H1 (cell line): ENCODE measurements at regions not wholly inside any gene's neighbourhood (a gene's known extent, or its start where the extent isn't known, plus 50 kb on each side); places are given as distances from the start of the nearest gene placed in this dataset.

Experiments
- CTCF ChIA-PET: fragments of 300-600 bp; sonication (Branson Sonifier 250); formaldehyde crosslinking; loops from one replicate; lab custom pipeline; 2021; ENCODE audit not compliant: partially characterized antibody; lab: Charles Lee
- POLR2A ChIA-PET: fragments of 300-600 bp; sonication (Branson Sonifier 250); formaldehyde crosslinking; loops from one replicate; lab custom pipeline; 2021; ENCODE audit warnings: inconsistent platforms; ENCODE audit not compliant: partially characterized antibody; lab: Charles Lee
- DNase-seq, 2 experiments: peaks; one replicate each; pipeline versions ENCODE4 v3.0.0 to v3.0.0-alpha.2; 2010 to 2022; ENCODE audit warnings: low spot score in 2 of 2, low read depth in 1 of 2, mixed read lengths in 1 of 2
- FAIRE-seq: peaks from 2 replicates; lab custom pipeline; 2011; peaks lifted over from hg19 to GRCh38; lab: Jason Lieb, UNC
- H2AFZ ChIP-seq: 2 replicates; pipeline ENCODE4 v1.8.1; 2012; ENCODE audit warnings: low read length, inconsistent platforms
- H2AK5ac ChIP-seq: 2 replicates; pipeline ENCODE4 v1.6.1; 2013; ENCODE audit warnings: low read depth, low read length
- H2BK120ac ChIP-seq: replicated peaks from 2 replicates; pipeline ENCODE3; 2013; ENCODE audit warnings: low read depth, low read length, inconsistent platforms
- H2BK12ac ChIP-seq: 2 replicates; pipeline ENCODE4 v1.6.1; 2013; ENCODE audit warnings: low read depth, low read length
- H2BK15ac ChIP-seq: 2 replicates; pipeline ENCODE4 v1.6.1; 2013; ENCODE audit warnings: low read length
- H2BK20ac ChIP-seq: 2 replicates; pipeline ENCODE4 v1.6.1; 2013; ENCODE audit warnings: low read length
- H2BK5ac ChIP-seq: 2 replicates; pipeline ENCODE4 v1.6.1; 2013; ENCODE audit warnings: low read depth, low read length
- H3K14ac ChIP-seq: 2 replicates; pipeline ENCODE4 v1.6.1; 2013; ENCODE audit warnings: inconsistent platforms; ENCODE audit not compliant: insufficient read length
- H3K18ac ChIP-seq: 2 replicates; pipeline ENCODE4 v1.6.1; 2013; ENCODE audit warnings: low read length; ENCODE audit errors: extremely low read depth
- H3K23ac ChIP-seq: 2 replicates; pipeline ENCODE4 v1.6.1; 2013; ENCODE audit warnings: inconsistent platforms; ENCODE audit not compliant: insufficient read length
- H3K23me2 ChIP-seq: 2 replicates; pipeline ENCODE4 v1.6.1; 2013; ENCODE audit warnings: low read depth, low read length
- H3K27ac ChIP-seq: 2 replicates; pipeline ENCODE4 v1.6.1; 2011; ENCODE audit warnings: low read depth, low read length, inconsistent platforms
- H3K27me3 ChIP-seq, 4 experiments: replicated peaks in 1 of 4; 1 replicate in 1 of 4; 2 replicates in 3 of 4; pipeline versions ENCODE4 v1.6.1 to v1.8.1; 2011 to 2013; ENCODE audit warnings: low read length in 3 of 4, mild to moderate bottlenecking in 3 of 4, inconsistent platforms in 2 of 4, mixed read lengths in 2 of 4, moderate library complexity in 1 of 4; ENCODE audit not compliant: control insufficient read depth in 3 of 4, insufficient read depth in 3 of 4; ENCODE audit errors: extremely low read depth in 1 of 4
- H3K36me3 ChIP-seq, 4 experiments: 2 replicates each; pipeline versions ENCODE4 v1.6.1 to v1.8.1; 2011 to 2013; ENCODE audit warnings: mild to moderate bottlenecking in 4 of 4, low read length in 3 of 4, moderate library complexity in 2 of 4, control low read depth in 1 of 4, inconsistent platforms in 1 of 4; ENCODE audit not compliant: insufficient read depth in 4 of 4, control insufficient read depth in 2 of 4
- H3K4ac ChIP-seq: replicated peaks from 2 replicates; pipeline ENCODE3; 2013; ENCODE audit warnings: low read length, low read depth, mixed read lengths, inconsistent platforms; ENCODE audit not compliant: insufficient read length
- H3K4me1 ChIP-seq, 4 experiments: replicated peaks in 1 of 4; 1 replicate in 1 of 4; 2 replicates in 3 of 4; pipeline versions ENCODE4 v1.6.1 to v1.8.1; 2011 to 2013; ENCODE audit warnings: low read length in 3 of 4, inconsistent platforms in 2 of 4, mixed read lengths in 1 of 4; ENCODE audit not compliant: insufficient read depth in 4 of 4, control insufficient read depth in 3 of 4
- H3K4me2 ChIP-seq, 2 experiments: 2 replicates each; pipeline versions ENCODE4 v1.6.1 to v1.8.1; 2011 to 2013; ENCODE audit warnings: low read depth in 2 of 2, low read length in 2 of 2, control low read depth in 1 of 2, inconsistent platforms in 1 of 2, mild to moderate bottlenecking in 1 of 2; ENCODE audit not compliant: insufficient read depth in 1 of 2
- H3K4me3 ChIP-seq, 4 experiments: fragments of 200-600, 300-600 bp in 1 of 4; sonication (generic), shearing (Covaris generic), sonication (Bioruptor Twin) in 1 of 4; 2 replicates each; pipeline versions ENCODE4 v1.5.1 to v1.8.1; 2011 to 2016; ENCODE audit warnings: low read length in 4 of 4, low read depth in 3 of 4, control low read depth in 2 of 4, inconsistent platforms in 2 of 4, mild to moderate bottlenecking in 2 of 4, mixed read lengths in 1 of 4, moderate library complexity in 1 of 4; ENCODE audit not compliant: insufficient read depth in 2 of 4; ENCODE audit errors: extremely low read depth in 1 of 4
- H3K56ac ChIP-seq: replicated peaks from 2 replicates; pipeline ENCODE3; 2013; ENCODE audit warnings: low read depth, mild to moderate bottlenecking, mixed read lengths, low read length, inconsistent platforms; ENCODE audit not compliant: insufficient read length
- H3K79me1 ChIP-seq: 2 replicates; pipeline ENCODE4 v1.6.1; 2013; ENCODE audit warnings: low read depth, low read length, control low read depth
- H3K79me2 ChIP-seq, 2 experiments: 2 replicates each; pipeline versions ENCODE4 v1.6.1 to v1.8.1; 2012 to 2013; ENCODE audit warnings: low read length in 2 of 2, mild to moderate bottlenecking in 2 of 2, inconsistent platforms in 1 of 2; ENCODE audit not compliant: insufficient read depth in 2 of 2, control insufficient read depth in 1 of 2
- H3K9ac ChIP-seq, 4 experiments: replicated peaks in 1 of 4; 1 replicate in 1 of 4; 2 replicates in 3 of 4; pipeline versions ENCODE4 v1.6.1 to v1.8.1; 2011 to 2013; ENCODE audit warnings: low read depth in 3 of 4, low read length in 3 of 4, control low read depth in 2 of 4, mild to moderate bottlenecking in 2 of 4, moderate library complexity in 2 of 4, inconsistent platforms in 1 of 4; ENCODE audit errors: extremely low read depth in 1 of 4
- H3K9me3 ChIP-seq, 2 experiments: 2 replicates each; pipeline versions ENCODE4 v1.6.1 to v1.8.1; 2012 to 2013; ENCODE audit warnings: mild to moderate bottlenecking in 2 of 2, moderate library complexity in 2 of 2, control low read depth in 1 of 2, inconsistent platforms in 1 of 2, low read depth in 1 of 2, low read length in 1 of 2, mixed read lengths in 1 of 2; ENCODE audit not compliant: insufficient read depth in 2 of 2
- H4K20me1 ChIP-seq, 2 experiments: replicated peaks in 1 of 2; 2 replicates each; pipeline versions ENCODE3 to v1.8.1; 2011 to 2013; ENCODE audit warnings: inconsistent platforms in 2 of 2, low read length in 2 of 2, mild to moderate bottlenecking in 1 of 2; ENCODE audit not compliant: insufficient read depth in 2 of 2, control insufficient read depth in 1 of 2
- H4K5ac ChIP-seq: 2 replicates; pipeline ENCODE4 v1.6.1; 2013; ENCODE audit warnings: low read length, low read depth, mixed read lengths, inconsistent platforms; ENCODE audit not compliant: insufficient read length
- H4K8ac ChIP-seq: 2 replicates; pipeline ENCODE4 v1.8.0; 2013; ENCODE audit warnings: mild to moderate bottlenecking, moderate library complexity, low read length, inconsistent platforms; ENCODE audit not compliant: insufficient read depth; ENCODE audit errors: extremely low read depth
- H4K91ac ChIP-seq: replicated peaks from 2 replicates; pipeline ENCODE3; 2013; ENCODE audit warnings: low read length, mixed read lengths, inconsistent platforms; ENCODE audit not compliant: insufficient read length
- EZH2 ChIP-seq: fragments of 200-600 bp; sonication (generic); IDR thresholded peaks from 2 replicates; pipeline ENCODE4 v1.7.1; 2012; ENCODE audit warnings: low read depth, mild to moderate bottlenecking, moderate library complexity, low read length, inconsistent platforms; ENCODE audit not compliant: severe bottlenecking
- FOSL1 ChIP-seq: IDR thresholded peaks from 2 replicates; pipeline ENCODE4 v1.6.1; 2011; ENCODE audit warnings: mild to moderate bottlenecking, low read depth, low read length, moderate library complexity; ENCODE audit not compliant: insufficient read depth
- JUND ChIP-seq: IDR thresholded peaks from 2 replicates; pipeline ENCODE4 v1.6.1; 2011; ENCODE audit warnings: mild to moderate bottlenecking, improper control_type of control experiment, low read length
- POLR2A ChIP-seq, 2 experiments: IDR thresholded peaks; 1 replicate in 1 of 2; 2 replicates in 1 of 2; pipeline ENCODE4 v1.6.1; 2011; ENCODE audit warnings: low read depth in 2 of 2, low read length in 2 of 2, mild to moderate bottlenecking in 2 of 2; ENCODE audit errors: control extremely low read depth in 1 of 2
- SIN3A ChIP-seq, 2 experiments: IDR thresholded peaks in 1 of 2; conservative IDR thresholded peaks in 1 of 2; 2 replicates each; pipeline ENCODE4 v1.6.1; 2011 to 2012; ENCODE audit warnings: low read length in 2 of 2, improper control_type of control experiment in 1 of 2, low read depth in 1 of 2, mild to moderate bottlenecking in 1 of 2
- SUZ12 ChIP-seq: fragments of 200-600 bp; sonication (generic); IDR thresholded peaks from 2 replicates; pipeline ENCODE4 v1.6.1; 2012; ENCODE audit warnings: mild to moderate bottlenecking, inconsistent platforms, low read length, moderate library complexity, mixed read lengths
- WGBS, 2 experiments: shearing (Covaris generic) in 1 of 2; methylation state at CpG; one replicate each; pipeline versions ENCODE4 v1.1.6 to v1.1.7; 2013 to 2015; ENCODE audit warnings: low lambda C conversion rate in 2 of 2, mixed read lengths in 2 of 2, inconsistent platforms in 1 of 2, low coverage in 1 of 2, missing lambda C conversion rate in 1 of 2; ENCODE audit not compliant: insufficient replicate concordance in 2 of 2, insufficient coverage in 1 of 2, insufficient read length in 1 of 2; ENCODE audit errors: extremely low coverage in 1 of 2, missing lambda C conversion rate in 1 of 2; 5-methylcytosine and 5-hydroxymethylcytosine counted together
- TF ChIP-seq, protein P1 (sequence below): IDR thresholded peaks from 2 replicates; pipeline ENCODE4 v1.6.1; 2012; ENCODE audit warnings: low read length, inconsistent platforms
- TF ChIP-seq, protein P2 (sequence below), 3 experiments: IDR thresholded peaks; 1 replicate in 2 of 3; 2 replicates in 1 of 3; pipeline versions ENCODE4 v1.5.1 to v1.6.1; 2011; ENCODE audit warnings: low read length in 3 of 3, mild to moderate bottlenecking in 3 of 3, inconsistent platforms in 2 of 3, low read depth in 1 of 3, moderate library complexity in 1 of 3; ENCODE audit not compliant: insufficient read depth in 1 of 3; ENCODE audit errors: control extremely low read depth in 1 of 3

DNA sequence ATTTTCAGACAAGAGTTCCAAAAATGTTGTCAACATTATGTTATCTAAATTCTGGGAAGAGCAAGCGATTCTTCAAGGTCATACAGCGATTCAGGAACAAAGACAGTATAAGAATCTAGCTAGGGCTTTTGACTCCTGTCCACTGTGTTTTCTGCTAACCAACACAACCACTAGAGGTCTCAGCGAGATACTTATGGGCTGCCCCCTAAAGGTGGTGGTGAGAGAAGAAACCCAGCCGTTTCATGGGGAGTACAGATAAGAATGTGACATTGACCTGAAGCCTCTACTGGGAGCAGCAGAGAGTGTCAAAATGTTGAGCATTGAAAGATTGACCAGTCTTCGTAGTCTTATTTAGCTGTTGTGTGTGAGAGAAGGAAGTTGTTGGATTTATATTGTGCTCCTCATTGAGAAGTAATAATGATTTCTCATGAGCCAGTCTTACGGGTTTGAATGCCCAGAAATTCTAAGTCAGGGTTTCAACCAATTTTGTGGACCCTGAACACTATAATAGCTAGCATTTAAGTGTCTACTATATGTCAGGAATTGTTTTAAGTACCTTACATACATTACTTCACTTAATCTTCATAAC lies 168.3 kb downstream of the SPRY1 start:
- H2AK5ac ChIP-seq: no peak overlapping the region
- no peak overlapping the region for H3K9ac ChIP-seq
- H3K79me1 ChIP-seq: no peaks in the 10 kb centered on the region
- H4K20me1 ChIP-seq: no peaks in the 10 kb centered on the region
- no peaks in the 10 kb centered on the region for H3K36me3 ChIP-seq
- no peak overlapping the region for H2BK12ac ChIP-seq
- ChIA-PET CTCF (interaction anchor here (0.6 to 4.4 kb wide), 58 partner anchors 10 to 540 kb away, joined by 3 to 29 read pairs (median 4); no protein-coding TSS in a partner anchor), POLR2A (interaction anchor here (0.9 to 1.0 kb wide), 2 partner anchors 10 to 162 kb away, joined by 3 to 4 read pairs; no protein-coding TSS in a partner anchor)
- no peak overlapping the region for H3K56ac ChIP-seq
- no peak overlapping the region for H2BK20ac ChIP-seq
- H2BK120ac ChIP-seq: no peak overlapping the region
- H3K4me3 ChIP-seq: no peak overlapping the region
- no peak overlapping the region for H3K4me2 ChIP-seq
- H3K27ac ChIP-seq: no peak overlapping the region
- no peak overlapping the region for H2AFZ ChIP-seq
- H3K9me3 ChIP-seq: no peaks in the 10 kb centered on the region
- no peak overlapping the region for H4K5ac ChIP-seq
- H3K4ac ChIP-seq: no peak overlapping the region
- no peak overlapping the region for H3K23ac ChIP-seq
- H3K4me1 ChIP-seq: no peaks in the 10 kb centered on the region
- peak; percentile 98 for FAIRE-seq
- H3K79me2 ChIP-seq: no peaks in the 10 kb centered on the region
- no peak overlapping the region for H2BK15ac ChIP-seq
- no peaks in the 10 kb centered on the region; the same call in 1 of the 2 replicates for H3K23me2 ChIP-seq
- no peaks in the 10 kb centered on the region for H3K27me3 ChIP-seq
- WGBS, 2 experiments: 49% methylated on average over 6 of the region's 6 CpGs; no CpG with 5 or more reads in 1 of the 2 experiments
- H3K14ac ChIP-seq: no peak overlapping the region
- no peak overlapping the region for H4K91ac ChIP-seq
- DNase-seq: peak; percentile 41 to 52
- H2BK5ac ChIP-seq: no peak overlapping the region
- H3K18ac ChIP-seq: no peak overlapping the region; the same call in 1 of the 2 replicates
- no peak overlapping the region for H4K8ac ChIP-seq
- TF ChIP-seq SUZ12: no peak
- TF ChIP-seq FOSL1: no peak
- no peak for TF ChIP-seq EZH2
- TF ChIP-seq, protein P1, sequence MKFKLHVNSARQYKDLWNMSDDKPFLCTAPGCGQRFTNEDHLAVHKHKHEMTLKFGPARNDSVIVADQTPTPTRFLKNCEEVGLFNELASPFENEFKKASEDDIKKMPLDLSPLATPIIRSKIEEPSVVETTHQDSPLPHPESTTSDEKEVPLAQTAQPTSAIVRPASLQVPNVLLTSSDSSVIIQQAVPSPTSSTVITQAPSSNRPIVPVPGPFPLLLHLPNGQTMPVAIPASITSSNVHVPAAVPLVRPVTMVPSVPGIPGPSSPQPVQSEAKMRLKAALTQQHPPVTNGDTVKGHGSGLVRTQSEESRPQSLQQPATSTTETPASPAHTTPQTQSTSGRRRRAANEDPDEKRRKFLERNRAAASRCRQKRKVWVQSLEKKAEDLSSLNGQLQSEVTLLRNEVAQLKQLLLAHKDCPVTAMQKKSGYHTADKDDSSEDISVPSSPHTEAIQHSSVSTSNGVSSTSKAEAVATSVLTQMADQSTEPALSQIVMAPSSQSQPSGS: no peak
- TF ChIP-seq JUND: peak; percentile 71
- TF ChIP-seq POLR2A (IDR thresholded peaks at IDR 0.05; ENCODE audit: control extremely low read depth in 1 of 2, low read depth in 2 of 2, low read length in 2 of 2): no peak
- TF ChIP-seq, protein P2, sequence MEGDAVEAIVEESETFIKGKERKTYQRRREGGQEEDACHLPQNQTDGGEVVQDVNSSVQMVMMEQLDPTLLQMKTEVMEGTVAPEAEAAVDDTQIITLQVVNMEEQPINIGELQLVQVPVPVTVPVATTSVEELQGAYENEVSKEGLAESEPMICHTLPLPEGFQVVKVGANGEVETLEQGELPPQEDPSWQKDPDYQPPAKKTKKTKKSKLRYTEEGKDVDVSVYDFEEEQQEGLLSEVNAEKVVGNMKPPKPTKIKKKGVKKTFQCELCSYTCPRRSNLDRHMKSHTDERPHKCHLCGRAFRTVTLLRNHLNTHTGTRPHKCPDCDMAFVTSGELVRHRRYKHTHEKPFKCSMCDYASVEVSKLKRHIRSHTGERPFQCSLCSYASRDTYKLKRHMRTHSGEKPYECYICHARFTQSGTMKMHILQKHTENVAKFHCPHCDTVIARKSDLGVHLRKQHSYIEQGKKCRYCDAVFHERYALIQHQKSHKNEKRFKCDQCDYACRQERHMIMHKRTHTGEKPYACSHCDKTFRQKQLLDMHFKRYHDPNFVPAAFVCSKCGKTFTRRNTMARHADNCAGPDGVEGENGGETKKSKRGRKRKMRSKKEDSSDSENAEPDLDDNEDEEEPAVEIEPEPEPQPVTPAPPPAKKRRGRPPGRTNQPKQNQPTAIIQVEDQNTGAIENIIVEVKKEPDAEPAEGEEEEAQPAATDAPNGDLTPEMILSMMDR (IDR thresholded peaks at IDR 0.05; ENCODE audit: control extremely low read depth in 1 of 3, insufficient read depth in 1 of 3, low read depth in 1 of 3, low read length in 3 of 3): peak; percentile 51 to 100 (median 97)
- TF ChIP-seq SIN3A (conservative IDR thresholded peaks at IDR 0.05 in 1 of 2, IDR thresholded peaks at IDR 0.05 in 1 of 2; ENCODE audit: low read depth in 1 of 2, low read length in 2 of 2): 0 out of 4 replicates have a peak, but pooled peaks of 1 of the 2 experiments have one; percentile 38
